VCaP (cell line): ENCODE measurements at regions not wholly inside any gene's neighbourhood (a gene's known extent, or its start where the extent isn't known, plus 50 kb on each side); places are given as distances from the start of the nearest gene placed in this dataset.

Experiments used
- H3K27ac ChIP-seq: fragments of 450-650 bp; 2 replicates; pipeline ENCODE4 v1.5.1; 2017
- TF ChIP-seq, protein P1 (sequence below): fragments of 450-650 bp; conservative IDR thresholded peaks from 2 replicates; pipeline ENCODE4 v1.5.1; 2017; ENCODE audit warnings: mild to moderate bottlenecking, moderate library complexity

DNA sequence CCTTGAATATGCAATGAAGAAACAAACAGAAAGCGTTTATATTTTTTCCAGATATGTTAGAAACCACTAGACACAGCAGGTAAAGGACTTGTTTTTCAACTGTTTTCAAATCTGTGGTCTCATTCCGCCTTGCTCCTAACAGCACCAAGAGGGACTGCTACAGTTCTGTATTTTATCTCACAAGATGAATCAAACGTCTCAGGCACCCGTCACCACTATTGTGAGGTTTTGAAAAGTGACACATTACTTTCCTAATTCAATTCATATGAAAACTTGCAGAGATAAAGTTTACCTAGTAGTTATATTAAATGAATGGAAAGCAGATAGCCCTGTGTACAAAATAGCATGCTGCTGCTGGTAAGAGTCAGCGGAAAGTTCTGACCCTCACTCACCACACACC is 386.3 kb downstream of the ETS1 start:
- TF ChIP-seq, protein P1, sequence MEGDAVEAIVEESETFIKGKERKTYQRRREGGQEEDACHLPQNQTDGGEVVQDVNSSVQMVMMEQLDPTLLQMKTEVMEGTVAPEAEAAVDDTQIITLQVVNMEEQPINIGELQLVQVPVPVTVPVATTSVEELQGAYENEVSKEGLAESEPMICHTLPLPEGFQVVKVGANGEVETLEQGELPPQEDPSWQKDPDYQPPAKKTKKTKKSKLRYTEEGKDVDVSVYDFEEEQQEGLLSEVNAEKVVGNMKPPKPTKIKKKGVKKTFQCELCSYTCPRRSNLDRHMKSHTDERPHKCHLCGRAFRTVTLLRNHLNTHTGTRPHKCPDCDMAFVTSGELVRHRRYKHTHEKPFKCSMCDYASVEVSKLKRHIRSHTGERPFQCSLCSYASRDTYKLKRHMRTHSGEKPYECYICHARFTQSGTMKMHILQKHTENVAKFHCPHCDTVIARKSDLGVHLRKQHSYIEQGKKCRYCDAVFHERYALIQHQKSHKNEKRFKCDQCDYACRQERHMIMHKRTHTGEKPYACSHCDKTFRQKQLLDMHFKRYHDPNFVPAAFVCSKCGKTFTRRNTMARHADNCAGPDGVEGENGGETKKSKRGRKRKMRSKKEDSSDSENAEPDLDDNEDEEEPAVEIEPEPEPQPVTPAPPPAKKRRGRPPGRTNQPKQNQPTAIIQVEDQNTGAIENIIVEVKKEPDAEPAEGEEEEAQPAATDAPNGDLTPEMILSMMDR = no peak
- no peak overlapping the region for H3K27ac ChIP-seq

DNA sequence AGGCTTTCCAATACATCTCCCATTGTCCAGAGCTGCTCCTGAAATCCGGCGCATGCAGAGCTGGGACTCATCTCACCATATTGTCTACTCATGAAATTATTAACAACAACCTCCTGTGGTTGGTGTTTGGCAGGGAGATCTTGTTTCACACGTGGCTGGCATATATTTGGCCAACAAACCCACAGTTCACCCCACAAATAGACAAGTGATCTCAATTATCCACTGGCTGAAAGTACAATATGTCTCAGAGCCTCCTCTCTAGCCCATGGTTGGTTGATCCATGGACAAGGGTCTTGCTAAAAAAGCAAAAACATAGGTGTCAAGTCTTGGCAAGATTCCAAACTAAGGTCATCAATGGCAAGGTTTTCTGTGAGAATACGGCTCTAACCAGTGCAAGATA is 386.9 kb downstream of the ETS1 start:
- TF ChIP-seq, protein P1 = no peak
- H3K27ac ChIP-seq = no peak overlapping the region

DNA sequence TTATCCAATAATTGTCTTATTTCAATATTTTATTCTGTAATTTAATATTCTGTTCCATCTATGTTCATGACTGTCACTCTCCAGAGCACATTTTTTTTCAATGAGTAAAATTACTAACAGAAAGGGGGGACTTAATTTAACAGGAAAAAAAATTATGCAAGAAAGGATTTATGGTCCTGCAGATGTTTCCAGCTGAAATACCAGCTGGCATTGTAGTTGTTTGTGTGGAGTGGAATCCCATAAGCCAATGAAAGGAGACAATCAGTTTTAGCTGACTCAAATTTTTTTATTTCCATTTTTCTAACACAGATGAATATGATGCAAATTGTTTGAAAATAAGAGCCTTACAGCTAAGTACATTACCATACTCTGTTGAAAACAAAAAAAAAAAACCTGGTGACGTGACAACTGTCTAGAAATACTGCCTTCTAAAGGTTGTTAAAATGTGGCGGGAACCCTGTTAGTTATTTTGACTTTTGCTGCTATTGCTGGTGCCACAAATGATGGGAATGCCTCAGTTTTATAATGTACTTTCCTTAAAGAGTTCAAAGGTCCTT is 389.1 kb downstream of the ETS1 start:
- no peak overlapping the region for H3K27ac ChIP-seq
- TF ChIP-seq, protein P1 = no peak

DNA sequence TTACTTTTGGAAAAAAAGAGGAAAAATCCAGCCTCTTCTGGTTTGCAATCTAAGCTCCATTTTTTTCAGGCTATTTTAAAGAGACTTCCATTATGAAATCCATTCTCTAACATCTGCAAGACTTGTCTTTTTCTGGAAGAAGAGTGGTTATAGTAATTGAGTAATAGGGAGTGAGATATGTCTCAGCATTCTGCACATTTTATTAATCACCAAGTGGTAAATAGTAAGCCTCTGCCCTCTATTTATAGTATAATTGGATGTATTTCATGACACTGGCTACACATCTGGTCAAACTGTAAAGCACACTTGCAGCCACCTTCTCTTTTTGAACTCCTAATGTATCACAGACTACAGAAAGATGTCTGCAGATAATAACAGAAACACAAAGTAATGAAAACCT is 391.1 kb downstream of the ETS1 start:
- no peak overlapping the region for H3K27ac ChIP-seq

DNA sequence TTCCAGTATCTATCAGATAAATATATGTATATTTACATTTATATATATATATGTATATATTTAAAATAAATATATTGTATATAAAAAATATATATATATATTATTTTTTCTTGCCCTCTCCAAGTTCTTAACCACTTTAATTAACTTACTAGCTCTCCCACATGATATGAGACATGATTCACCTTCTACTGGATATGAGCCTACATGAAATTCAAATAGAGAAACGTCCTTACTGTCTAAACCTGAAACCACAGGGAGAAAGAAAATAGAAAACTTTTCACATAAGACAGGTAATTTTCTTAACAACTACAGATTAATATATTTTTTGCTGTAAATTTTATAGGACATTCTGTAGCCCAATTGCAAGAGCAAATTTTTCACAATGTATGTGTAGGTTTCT is 391.6 kb downstream of the ETS1 start:
- no peak overlapping the region for H3K27ac ChIP-seq
- TF ChIP-seq, protein P1 = no peak

More for the DNA sequence above, 391.1 kb downstream of the ETS1 start:
- TF ChIP-seq, protein P1 = no peak

DNA sequence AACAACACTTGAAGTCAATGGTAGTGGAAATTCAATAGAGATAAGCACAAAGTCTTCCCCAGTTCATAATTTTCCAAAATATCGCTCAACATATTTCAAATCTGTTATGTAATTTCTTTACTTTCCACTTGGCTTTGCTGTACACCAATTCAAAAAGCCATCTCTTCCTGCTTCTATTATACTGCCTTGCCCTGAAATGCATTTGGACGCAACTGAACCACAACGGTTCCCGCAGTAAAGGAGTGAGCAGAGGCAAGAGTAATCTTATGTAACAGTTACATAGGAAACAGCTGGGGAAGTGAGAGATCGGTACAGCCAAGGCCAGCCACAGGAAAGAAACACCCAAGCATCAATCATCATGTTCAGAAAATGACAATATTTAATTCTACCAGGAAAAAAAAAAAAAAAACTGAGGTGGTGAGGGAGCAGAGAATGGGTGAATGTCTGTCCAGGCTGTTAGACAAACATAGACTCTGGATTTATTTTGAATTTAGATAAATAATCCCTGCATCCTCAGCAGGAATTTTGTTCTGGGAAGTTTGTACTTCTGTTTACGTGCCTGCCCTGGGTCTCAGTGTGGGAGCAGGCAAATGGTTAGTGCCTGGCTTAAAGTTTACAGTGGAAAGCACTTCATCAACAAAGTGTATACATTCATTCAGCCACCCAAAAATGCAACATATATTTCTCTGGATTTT is 392.2 kb downstream of the ETS1 start:
- TF ChIP-seq, protein P1 = no peak
- H3K27ac ChIP-seq = no peak overlapping the region

DNA sequence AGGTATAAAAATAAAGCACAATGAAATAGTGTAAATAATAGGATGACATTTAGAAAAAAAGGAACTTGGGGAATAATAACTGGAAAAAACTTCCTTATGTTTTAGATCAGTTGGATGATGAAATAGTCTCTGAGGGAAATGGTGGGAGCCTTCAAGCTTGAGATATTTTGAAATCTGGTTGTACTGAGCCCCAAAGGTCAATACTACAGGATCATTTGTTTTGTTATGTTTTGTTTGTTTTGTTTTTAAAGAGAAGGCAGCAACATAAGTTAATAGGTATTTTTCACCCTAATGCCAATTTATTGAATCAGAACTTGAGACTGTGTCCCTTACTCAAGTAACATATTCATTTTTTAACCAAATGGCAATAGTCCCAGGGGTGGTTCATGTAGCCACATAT is 393.1 kb downstream of the ETS1 start:
- TF ChIP-seq, protein P1 = no peak
- no peak overlapping the region for H3K27ac ChIP-seq
